ENCODE measurements at regions not wholly inside any gene's neighbourhood (a gene's known extent, or its start where the extent isn't known, plus 50 kb on each side); places are given as distances from the start of the nearest gene placed in this dataset.
A peak's percentile ranks its signal among the peaks of the same experiment; 100 is the strongest.

- Histone ChIP-seq H3K4me1 (ENCODE audit: control insufficient read depth, insufficient read depth, low read length, unreplicated experiment) (no peaks in the 10 kb centered on the region), H3K79me2 (ENCODE audit: control insufficient read depth, insufficient read depth, low read length, unreplicated experiment) (no peaks in the 10 kb centered on the region), H3K27me3 (ENCODE audit: insufficient read depth, low read length) (peaks cover 5% of the 10 kb centered on the region; the same call in 1 of the 2 replicates), H3K27ac (ENCODE audit: low read depth, low read length) (no peak overlapping the region), H3K4me3 (ENCODE audit: low read depth, low read length) (no peak overlapping the region), H2AFZ (ENCODE audit: low read length, unreplicated experiment) (no peak overlapping the region), H3K36me3 (ENCODE audit: insufficient read depth, low read length) (no peaks in the 10 kb centered on the region)
These were observed 58.1 kb downstream of the KLF4 start for GRCh38 chr9:107431461-107431860.

DNA sequence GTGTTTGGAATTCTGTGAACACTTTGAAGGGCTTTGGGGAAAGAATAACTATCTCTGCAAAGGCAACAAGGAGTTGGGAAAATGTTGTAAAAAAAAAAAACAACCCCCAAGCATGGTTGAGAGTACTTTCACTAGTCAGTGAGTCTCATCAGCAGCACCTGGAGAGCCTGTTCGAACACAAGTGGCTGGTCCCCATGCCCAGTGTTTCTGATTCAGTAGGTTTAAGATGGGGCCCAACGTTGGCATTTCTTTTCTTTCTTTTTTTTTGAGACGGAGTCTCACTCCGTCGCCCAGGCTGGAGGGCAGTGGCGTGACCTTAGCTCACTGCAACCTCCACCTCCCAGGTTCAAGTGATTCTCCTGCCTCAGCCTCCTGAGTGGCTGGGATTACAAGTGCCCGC, 59.5 kb downstream of the KLF4 start:
- Histone ChIP-seq H3K27ac (ENCODE audit: low read depth, low read length) (no peak overlapping the region), H3K36me3 (ENCODE audit: insufficient read depth, low read length) (no peaks in the 10 kb centered on the region), H3K27me3 (ENCODE audit: insufficient read depth, low read length) (no peaks in the 10 kb centered on the region), H2AFZ (ENCODE audit: low read length, unreplicated experiment) (no peak overlapping the region), H3K4me3 (ENCODE audit: low read depth, low read length) (no peak overlapping the region), H3K4me1 (ENCODE audit: control insufficient read depth, insufficient read depth, low read length, unreplicated experiment) (peaks cover 1% of the 10 kb centered on the region), H3K79me2 (ENCODE audit: control insufficient read depth, insufficient read depth, low read length, unreplicated experiment) (no peaks in the 10 kb centered on the region)

- Histone ChIP-seq H3K36me3 (ENCODE audit: insufficient read depth, low read length) (no peaks in the 10 kb centered on the region), H3K27me3 (ENCODE audit: insufficient read depth, low read length) (no peaks in the 10 kb centered on the region), H3K4me3 (ENCODE audit: low read depth, low read length) (no peak overlapping the region), H3K4me1 (ENCODE audit: control insufficient read depth, insufficient read depth, low read length, unreplicated experiment) (peaks cover 5% of the 10 kb centered on the region), H3K27ac (ENCODE audit: low read depth, low read length) (no peak overlapping the region), H2AFZ (ENCODE audit: low read length, unreplicated experiment) (no peak overlapping the region), H3K79me2 (ENCODE audit: control insufficient read depth, insufficient read depth, low read length, unreplicated experiment) (no peaks in the 10 kb centered on the region)
These were observed 63.4 kb downstream of the KLF4 start for GRCh38 chr9:107426126-107426525.

DNA sequence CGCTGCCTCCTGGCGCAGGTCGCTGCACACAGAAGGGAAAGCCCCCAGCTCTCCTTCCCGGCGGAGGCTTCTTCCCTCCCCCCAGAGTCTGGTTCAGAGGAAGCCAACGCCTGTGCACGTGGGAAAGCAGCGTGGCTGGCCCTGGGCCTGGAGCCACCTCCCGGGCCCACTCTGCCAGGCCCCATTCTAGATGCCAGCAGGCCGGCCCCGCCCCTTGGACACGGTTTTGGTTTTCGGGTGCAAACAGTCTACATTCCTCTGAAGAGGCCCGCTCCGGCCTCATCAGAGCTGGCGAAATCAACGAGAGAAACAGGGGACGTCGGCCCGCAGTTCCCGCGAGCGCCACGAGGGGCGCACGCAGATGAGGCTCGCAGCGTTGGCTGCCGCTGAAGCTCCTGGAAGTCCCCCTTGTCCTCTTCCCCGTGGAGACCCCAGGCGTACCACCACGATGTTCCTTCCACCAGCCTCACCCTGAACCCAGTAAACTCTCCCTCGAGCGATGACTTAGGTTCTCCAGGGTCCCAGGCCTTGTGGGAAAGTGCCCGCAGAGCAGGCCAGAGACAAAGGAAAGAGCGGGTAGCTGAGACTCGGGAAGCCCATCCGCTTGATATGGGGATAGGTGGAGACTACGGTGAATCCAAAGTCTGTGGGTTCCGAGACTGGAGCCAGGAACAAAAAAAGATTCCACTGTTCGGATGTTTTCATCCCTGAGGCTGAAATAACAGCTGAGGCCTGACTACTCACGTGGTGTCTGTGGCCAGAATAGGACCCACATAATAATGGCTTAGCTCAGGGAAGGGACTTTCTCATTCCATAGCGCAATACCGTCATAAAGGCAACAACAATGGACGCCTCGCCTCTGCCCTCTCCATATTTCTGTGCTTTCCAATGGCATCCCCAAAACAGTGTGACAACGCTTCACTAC, 64.2 kb downstream of the KLF4 start:
- Histone ChIP-seq H3K36me3 (ENCODE audit: insufficient read depth, low read length) (no peaks in the 10 kb centered on the region), H3K4me1 (ENCODE audit: control insufficient read depth, insufficient read depth, low read length, unreplicated experiment) (peaks cover 5% of the 10 kb centered on the region), H2AFZ (ENCODE audit: low read length, unreplicated experiment) (peak overlapping the region; percentile 92), H3K79me2 (ENCODE audit: control insufficient read depth, insufficient read depth, low read length, unreplicated experiment) (no peaks in the 10 kb centered on the region), H3K27ac (ENCODE audit: low read depth, low read length) (peak overlapping the region; percentile 26; the same call in 1 of the 2 replicates), H3K27me3 (ENCODE audit: insufficient read depth, low read length) (no peaks in the 10 kb centered on the region), H3K4me3 (ENCODE audit: low read depth, low read length) (peak overlapping the region; percentile 38)

GRCh38 chr9:107423540-107423939, 66.0 kb downstream of the KLF4 start:
- Histone ChIP-seq H3K79me2 (ENCODE audit: control insufficient read depth, insufficient read depth, low read length, unreplicated experiment) (no peaks in the 10 kb centered on the region), H3K27ac (ENCODE audit: low read depth, low read length) (no peak overlapping the region), H2AFZ (ENCODE audit: low read length, unreplicated experiment) (no peak overlapping the region), H3K4me3 (ENCODE audit: low read depth, low read length) (no peak overlapping the region), H3K27me3 (ENCODE audit: insufficient read depth, low read length) (0 out of 2 replicates have a peak, but pooled peaks cover 6% of the 10 kb centered on the region), H3K4me1 (ENCODE audit: control insufficient read depth, insufficient read depth, low read length, unreplicated experiment) (peaks cover 5% of the 10 kb centered on the region), H3K36me3 (ENCODE audit: insufficient read depth, low read length) (no peaks in the 10 kb centered on the region)

GRCh38 chr9:107422189-107423185, 67.1 kb downstream of the KLF4 start:
- Histone ChIP-seq H3K4me3 (ENCODE audit: low read depth, low read length) (no peak overlapping the region), H3K36me3 (ENCODE audit: insufficient read depth, low read length) (no peaks in the 10 kb centered on the region), H3K27ac (ENCODE audit: low read depth, low read length) (no peak overlapping the region), H3K27me3 (ENCODE audit: insufficient read depth, low read length) (0 out of 2 replicates have a peak, but pooled peaks cover 6% of the 10 kb centered on the region), H2AFZ (ENCODE audit: low read length, unreplicated experiment) (no peak overlapping the region), H3K4me1 (ENCODE audit: control insufficient read depth, insufficient read depth, low read length, unreplicated experiment) (peaks cover 5% of the 10 kb centered on the region), H3K79me2 (ENCODE audit: control insufficient read depth, insufficient read depth, low read length, unreplicated experiment) (no peaks in the 10 kb centered on the region)

- Histone ChIP-seq H2AFZ (ENCODE audit: low read length, unreplicated experiment) (no peak overlapping the region), H3K4me3 (ENCODE audit: low read depth, low read length) (no peak overlapping the region), H3K27ac (ENCODE audit: low read depth, low read length) (no peak overlapping the region), H3K4me1 (ENCODE audit: control insufficient read depth, insufficient read depth, low read length, unreplicated experiment) (no peaks in the 10 kb centered on the region), H3K36me3 (ENCODE audit: insufficient read depth, low read length) (no peaks in the 10 kb centered on the region), H3K79me2 (ENCODE audit: control insufficient read depth, insufficient read depth, low read length, unreplicated experiment) (no peaks in the 10 kb centered on the region), H3K27me3 (ENCODE audit: insufficient read depth, low read length) (peaks cover 4% of the 10 kb centered on the region; the same call in 1 of the 2 replicates)
These were observed 79.1 kb downstream of the KLF4 start for GRCh38 chr9:107410420-107410819.

- H3K27ac ChIP-seq (ENCODE audit: low read depth, low read length): no peak overlapping the region
- no peaks in the 10 kb centered on the region for H3K4me1 ChIP-seq (ENCODE audit: control insufficient read depth, insufficient read depth, low read length, unreplicated experiment)
- no peaks in the 10 kb centered on the region for H3K79me2 ChIP-seq (ENCODE audit: control insufficient read depth, insufficient read depth, low read length, unreplicated experiment)
- no peaks in the 10 kb centered on the region for H3K36me3 ChIP-seq (ENCODE audit: insufficient read depth, low read length)
- no peak overlapping the region for H3K4me3 ChIP-seq (ENCODE audit: low read depth, low read length)
- peaks cover 4% of the 10 kb centered on the region; the same call in 1 of the 2 replicates for H3K27me3 ChIP-seq (ENCODE audit: insufficient read depth, low read length)
- H2AFZ ChIP-seq (ENCODE audit: low read length, unreplicated experiment): no peak overlapping the region
These were observed 79.8 kb downstream of the KLF4 start for GRCh38 chr9:107409581-107410389.

DNA sequence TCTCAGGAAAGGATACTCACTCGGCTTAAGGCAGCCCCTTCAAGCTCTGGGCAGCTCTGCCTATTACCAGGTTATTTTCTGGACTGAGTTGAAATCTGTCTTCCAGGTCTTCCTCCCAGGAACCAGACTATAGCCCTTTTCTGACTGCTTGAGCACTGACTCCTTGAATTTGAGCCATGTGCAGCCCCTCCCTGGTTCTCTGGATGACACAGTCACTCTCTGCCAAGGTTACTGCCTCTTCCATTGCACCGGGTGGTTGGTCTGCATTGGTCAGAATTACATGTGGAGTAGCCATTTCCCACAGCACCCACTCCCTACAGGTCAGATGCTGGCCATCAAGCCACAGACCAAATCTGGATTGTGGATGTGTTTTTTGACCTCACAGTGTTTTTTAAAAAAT, 81.9 kb downstream of the KLF4 start:
- Histone ChIP-seq H3K36me3 (ENCODE audit: insufficient read depth, low read length) (no peaks in the 10 kb centered on the region), H2AFZ (ENCODE audit: low read length, unreplicated experiment) (no peak overlapping the region), H3K27me3 (ENCODE audit: insufficient read depth, low read length) (peaks cover 15% of the 10 kb centered on the region; the same call in 1 of the 2 replicates), H3K4me1 (ENCODE audit: control insufficient read depth, insufficient read depth, low read length, unreplicated experiment) (no peaks in the 10 kb centered on the region), H3K27ac (ENCODE audit: low read depth, low read length) (no peak overlapping the region), H3K4me3 (ENCODE audit: low read depth, low read length) (no peak overlapping the region), H3K79me2 (ENCODE audit: control insufficient read depth, insufficient read depth, low read length, unreplicated experiment) (no peaks in the 10 kb centered on the region)

DNA sequence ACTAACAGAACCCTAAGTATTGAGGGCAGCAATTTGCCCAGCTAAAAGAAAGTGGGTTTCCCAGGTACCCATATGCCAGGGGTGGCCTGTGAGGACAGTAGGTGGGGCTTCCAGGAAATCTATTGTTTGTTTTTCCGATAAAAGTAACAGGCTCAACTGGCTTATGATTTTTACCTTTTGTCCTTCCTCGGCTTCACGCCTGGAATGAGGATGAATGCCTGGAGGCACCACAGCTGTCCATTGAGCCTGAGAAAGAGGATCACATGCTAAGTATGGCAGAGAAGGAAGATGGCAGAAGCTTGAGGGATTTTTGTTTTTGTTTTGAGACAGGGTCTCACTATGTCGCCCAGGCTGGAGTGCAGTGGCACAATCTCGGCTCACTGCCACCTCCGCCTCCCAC, 84.1 kb downstream of the KLF4 start:
- H3K36me3 ChIP-seq (ENCODE audit: insufficient read depth, low read length): no peaks in the 10 kb centered on the region
- H3K27ac ChIP-seq (ENCODE audit: low read depth, low read length): no peak overlapping the region
- H3K4me3 ChIP-seq (ENCODE audit: low read depth, low read length): no peak overlapping the region
- H3K79me2 ChIP-seq (ENCODE audit: control insufficient read depth, insufficient read depth, low read length, unreplicated experiment): no peaks in the 10 kb centered on the region
- no peaks in the 10 kb centered on the region for H3K4me1 ChIP-seq (ENCODE audit: control insufficient read depth, insufficient read depth, low read length, unreplicated experiment)
- no peak overlapping the region for H2AFZ ChIP-seq (ENCODE audit: low read length, unreplicated experiment)
- H3K27me3 ChIP-seq (ENCODE audit: insufficient read depth, low read length): peaks cover 11% of the 10 kb centered on the region; the same call in 1 of the 2 replicates

Data from ACC112 (cell line).